ENCODE measurements at regions not wholly inside any gene's neighbourhood (a gene's known extent, or its start where the extent isn't known, plus 50 kb on each side); places are given as distances from the start of the nearest gene placed in this dataset.

GRCh38 chr3:55207744-55208143 is 279.4 kb downstream of the WNT5A start:
- no peak for DNase-seq (ENCODE audit: insufficient read length)
- FAIRE-seq: no peak
- TF ChIP-seq POLR2AphosphoS5 (IDR thresholded peaks at IDR 0.05; ENCODE audit: low read depth, low read length): no peak
- no peak for TF ChIP-seq POLR2A (IDR thresholded peaks at IDR 0.05; ENCODE audit: low read depth, low read length)
- TF ChIP-seq TAF1 (IDR thresholded peaks at IDR 0.05; ENCODE audit: borderline replicate concordance, low read depth, low read length): no peak

DNA sequence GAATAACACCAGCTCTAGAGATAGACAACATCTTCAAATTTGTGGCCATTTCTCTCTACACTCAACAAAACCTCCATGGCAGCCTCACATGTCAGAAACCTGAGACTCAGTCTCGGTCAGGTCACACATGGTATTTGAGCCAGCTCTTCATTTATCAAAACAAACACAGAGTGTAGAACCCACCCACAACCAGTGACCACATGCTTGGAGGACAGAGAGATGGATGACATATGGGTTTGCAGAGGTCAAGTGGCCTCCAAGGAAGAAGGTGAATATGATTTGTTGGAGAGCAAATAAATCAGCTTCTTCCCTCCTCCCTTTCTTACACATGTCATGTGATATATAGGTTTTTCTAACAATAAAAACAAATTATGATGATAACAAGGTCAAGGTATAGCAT is 278.1 kb upstream of the LRTM1 start:
- TF ChIP-seq TAF1 (IDR thresholded peaks at IDR 0.05; ENCODE audit: borderline replicate concordance, low read depth, low read length): no peak
- TF ChIP-seq POLR2A (IDR thresholded peaks at IDR 0.05; ENCODE audit: low read depth, low read length): no peak
- DNase-seq (ENCODE audit: insufficient read length) (no peak), FAIRE-seq (no peak)

DNA sequence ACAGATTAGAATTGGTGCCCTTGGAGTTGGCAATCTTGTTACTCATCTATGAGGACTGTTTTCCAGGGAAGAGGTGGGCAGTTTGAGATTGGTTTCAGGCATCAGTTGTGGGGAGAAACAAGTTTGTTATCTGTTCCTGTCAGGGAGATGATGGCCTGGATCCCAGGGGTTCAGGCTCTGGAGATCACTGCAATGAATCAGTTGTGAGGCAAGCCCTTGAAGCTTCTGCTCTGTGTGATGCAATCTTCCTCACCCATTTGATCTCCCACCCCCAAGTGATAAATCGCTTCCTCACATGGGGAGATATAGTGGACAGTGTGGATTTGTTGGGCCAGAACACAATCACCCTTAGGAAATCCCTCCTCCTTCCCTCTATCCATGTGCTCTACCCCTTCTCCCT is 276.6 kb upstream of the LRTM1 start:
- DNase-seq (ENCODE audit: insufficient read length): no peak
- TF ChIP-seq TAF1 (IDR thresholded peaks at IDR 0.05; ENCODE audit: borderline replicate concordance, low read depth, low read length): no peak
- TF ChIP-seq POLR2A (IDR thresholded peaks at IDR 0.05; ENCODE audit: low read depth, low read length): no peak
- TF ChIP-seq POLR2AphosphoS5 (IDR thresholded peaks at IDR 0.05; ENCODE audit: low read depth, low read length): no peak
- FAIRE-seq: no peak

DNA sequence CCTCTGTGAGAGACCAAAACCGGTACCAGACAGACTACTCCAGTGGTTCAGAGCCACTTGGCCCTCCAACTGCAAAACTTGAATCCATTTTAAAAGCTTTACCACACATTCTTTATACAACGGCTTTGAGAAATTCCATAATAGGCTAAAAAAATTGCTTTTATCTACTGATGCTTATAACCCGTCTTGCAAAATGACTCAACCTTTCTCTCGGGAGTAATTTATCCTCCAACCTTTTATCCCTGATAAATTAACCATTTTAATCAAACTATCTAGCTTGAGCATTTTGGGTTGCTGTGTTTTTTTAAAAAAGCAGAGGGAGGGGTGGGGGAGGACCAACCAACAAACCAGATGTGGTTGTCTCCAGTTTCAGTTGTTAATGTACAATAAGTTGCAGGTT is 275.7 kb upstream of the LRTM1 start:
- TF ChIP-seq POLR2AphosphoS5 (IDR thresholded peaks at IDR 0.05; ENCODE audit: low read depth, low read length) (no peak), POLR2A (IDR thresholded peaks at IDR 0.05; ENCODE audit: low read depth, low read length) (no peak), TAF1 (IDR thresholded peaks at IDR 0.05; ENCODE audit: borderline replicate concordance, low read depth, low read length) (no peak)
- DNase-seq (ENCODE audit: insufficient read length) (no peak), FAIRE-seq (no peak)

DNA sequence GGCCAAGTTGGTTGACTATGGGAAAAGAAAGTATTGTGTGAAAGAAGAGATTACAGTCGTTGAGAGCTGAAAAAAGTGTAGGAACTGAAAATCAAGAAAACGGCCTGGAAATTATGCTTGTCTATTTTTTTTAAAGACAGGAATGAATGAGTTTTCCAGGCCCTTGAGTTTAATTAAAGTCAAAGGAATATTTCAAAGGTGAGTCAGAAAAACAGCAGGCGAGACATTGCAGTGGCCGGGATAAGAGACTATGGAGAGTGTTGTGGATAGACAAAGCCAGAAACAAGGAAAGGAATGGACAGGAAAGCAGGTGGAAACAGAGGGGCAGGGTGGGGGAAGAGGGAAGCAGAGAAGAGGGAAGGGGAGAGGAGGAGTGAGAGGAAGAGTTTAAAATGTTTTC is 275.1 kb upstream of the LRTM1 start:
- DNase-seq (ENCODE audit: insufficient read length) (no peak), FAIRE-seq (no peak)
- no peak for TF ChIP-seq POLR2A (IDR thresholded peaks at IDR 0.05; ENCODE audit: low read depth, low read length)
- no peak for TF ChIP-seq TAF1 (IDR thresholded peaks at IDR 0.05; ENCODE audit: borderline replicate concordance, low read depth, low read length)
- TF ChIP-seq POLR2AphosphoS5 (IDR thresholded peaks at IDR 0.05; ENCODE audit: low read depth, low read length): no peak

GRCh38 chr3:55202326-55202725 is 274.5 kb upstream of the LRTM1 start:
- no peak for TF ChIP-seq TAF1 (IDR thresholded peaks at IDR 0.05; ENCODE audit: borderline replicate concordance, low read depth, low read length)
- TF ChIP-seq POLR2AphosphoS5 (IDR thresholded peaks at IDR 0.05; ENCODE audit: low read depth, low read length): no peak
- no peak for TF ChIP-seq POLR2A (IDR thresholded peaks at IDR 0.05; ENCODE audit: low read depth, low read length)
- DNase-seq (ENCODE audit: insufficient read length) (no peak), FAIRE-seq (no peak)

GRCh38 chr3:55201779-55202178 is 273.9 kb upstream of the LRTM1 start:
- DNase-seq (ENCODE audit: insufficient read length): no peak
- no peak for FAIRE-seq
- TF ChIP-seq POLR2A (IDR thresholded peaks at IDR 0.05; ENCODE audit: low read depth, low read length) (no peak), POLR2AphosphoS5 (IDR thresholded peaks at IDR 0.05; ENCODE audit: low read depth, low read length) (no peak), TAF1 (IDR thresholded peaks at IDR 0.05; ENCODE audit: borderline replicate concordance, low read depth, low read length) (no peak)

GRCh38 chr3:55200906-55201305 is 273.0 kb upstream of the LRTM1 start:
- no peak for TF ChIP-seq TAF1 (IDR thresholded peaks at IDR 0.05; ENCODE audit: borderline replicate concordance, low read depth, low read length)
- no peak for TF ChIP-seq POLR2AphosphoS5 (IDR thresholded peaks at IDR 0.05; ENCODE audit: low read depth, low read length)
- TF ChIP-seq POLR2A (IDR thresholded peaks at IDR 0.05; ENCODE audit: low read depth, low read length): no peak
- DNase-seq (ENCODE audit: insufficient read length) (no peak), FAIRE-seq (no peak)

DNA sequence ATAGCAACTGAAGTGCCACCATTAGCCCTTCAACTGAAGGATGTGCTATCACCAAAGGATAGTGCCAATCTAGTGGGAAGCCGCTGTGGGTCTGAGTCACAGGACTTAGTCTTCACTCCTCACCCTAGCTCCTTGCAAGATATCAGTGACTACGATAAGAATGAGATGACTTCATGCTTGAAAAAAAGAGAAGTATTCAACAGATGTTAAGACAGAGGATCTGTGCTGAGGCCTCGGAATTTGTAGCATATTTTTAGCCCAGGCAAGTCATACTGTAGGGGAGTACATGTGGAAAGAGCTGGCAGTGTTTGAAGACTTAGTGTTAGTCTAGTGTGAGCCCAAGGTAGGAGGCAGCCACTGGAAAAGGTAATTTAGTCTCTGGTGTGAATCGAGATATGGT is 270.7 kb upstream of the LRTM1 start:
- no peak for TF ChIP-seq TAF1 (IDR thresholded peaks at IDR 0.05; ENCODE audit: borderline replicate concordance, low read depth, low read length)
- FAIRE-seq (no peak), DNase-seq (ENCODE audit: insufficient read length) (no peak)

- DNase-seq (ENCODE audit: insufficient read length): no peak
- TF ChIP-seq POLR2A (IDR thresholded peaks at IDR 0.05; ENCODE audit: low read depth, low read length): no peak
- TF ChIP-seq POLR2AphosphoS5 (IDR thresholded peaks at IDR 0.05; ENCODE audit: low read depth, low read length): no peak
- TF ChIP-seq TAF1 (IDR thresholded peaks at IDR 0.05; ENCODE audit: borderline replicate concordance, low read depth, low read length): no peak
- no peak for FAIRE-seq
Measured at GRCh38 chr3:55197021-55197420, 269.2 kb upstream of the LRTM1 start.

- no peak for DNase-seq (ENCODE audit: insufficient read length)
- FAIRE-seq: no peak
- no peak for TF ChIP-seq POLR2AphosphoS5 (IDR thresholded peaks at IDR 0.05; ENCODE audit: low read depth, low read length)
- no peak for TF ChIP-seq POLR2A (IDR thresholded peaks at IDR 0.05; ENCODE audit: low read depth, low read length)
- TF ChIP-seq TAF1 (IDR thresholded peaks at IDR 0.05; ENCODE audit: borderline replicate concordance, low read depth, low read length): no peak
Measured at GRCh38 chr3:55196495-55196894, 268.6 kb upstream of the LRTM1 start.

DNA sequence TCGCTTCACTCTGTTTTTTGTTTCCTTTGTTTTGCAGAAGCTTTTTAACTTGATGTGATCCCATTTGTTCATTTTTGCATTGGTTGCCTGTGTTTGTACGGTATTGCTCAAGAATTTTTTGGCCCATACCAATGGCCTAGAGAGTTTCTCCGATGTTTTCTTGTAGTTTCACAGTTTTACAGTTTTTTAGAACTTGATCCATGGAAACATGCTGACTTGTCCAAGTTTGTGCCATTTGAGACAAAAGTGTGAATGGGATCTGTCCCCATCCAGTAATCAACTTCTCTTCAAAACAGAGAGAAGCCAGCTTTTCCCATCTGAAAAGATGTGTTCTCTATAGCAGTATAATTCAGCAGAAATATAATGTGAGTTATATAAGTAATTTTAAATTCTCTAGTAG is 266.5 kb upstream of the LRTM1 start:
- FAIRE-seq (no peak), DNase-seq (ENCODE audit: insufficient read length) (no peak)
- TF ChIP-seq POLR2A (IDR thresholded peaks at IDR 0.05; ENCODE audit: low read depth, low read length) (no peak), TAF1 (IDR thresholded peaks at IDR 0.05; ENCODE audit: borderline replicate concordance, low read depth, low read length) (no peak), POLR2AphosphoS5 (IDR thresholded peaks at IDR 0.05; ENCODE audit: low read depth, low read length) (no peak)
